ENCODE measurements at regions not wholly inside any gene's neighbourhood (a gene's known extent, or its start where the extent isn't known, plus 50 kb on each side); places are given as distances from the start of the nearest gene placed in this dataset.

GRCh38 chr10:61547297-61547696 is 94.1 kb upstream of the TMEM26 start:
- Histone ChIP-seq H4K20me1 (ENCODE audit: insufficient read depth, low read length) (no peaks in the 10 kb centered on the region), H3K79me2 (ENCODE audit: insufficient read depth, low read length) (no peaks in the 10 kb centered on the region), H2AFZ (ENCODE audit: low read length) (no peak overlapping the region), H3K27me3 (ENCODE audit: control insufficient read depth in 1 of 2, insufficient read depth in 2 of 2, low read length in 2 of 2) (no peaks in the 10 kb centered on the region), H3K9ac (ENCODE audit: insufficient read depth, low read depth, low read length) (no peak overlapping the region), H3K9me3 (ENCODE audit: low read length) (no peaks in the 10 kb centered on the region), H3K27ac (ENCODE audit: extremely low read length, insufficient read depth, low read length) (no peak overlapping the region), H3K4me2 (ENCODE audit: low read depth, low read length) (no peak overlapping the region), H3K36me3 (replicated peaks in 1 of 2; ENCODE audit: control insufficient read depth in 1 of 2, insufficient read depth in 2 of 2, low read length in 2 of 2) (no peaks in the 10 kb centered on the region), H3K4me3 (replicated peaks in 1 of 3; ENCODE audit: insufficient read depth in 1 of 3, low read depth in 2 of 3, low read length in 3 of 3) (no peak overlapping the region), H3K4me1 (ENCODE audit: insufficient read depth, low read length) (no peaks in the 10 kb centered on the region)
- ChIA-PET POLR2A (no interaction called here), CTCF (ENCODE audit: low intra/inter-chr PET ratio, low total read pairs) (no interaction called here)
- WGBS (ENCODE audit: low lambda C conversion rate) = 36% methylated on average over 1 of the region's 1 CpG
- in situ Hi-C loops (cut with HindIII; ENCODE audit: extremely low pct_ligation_motif_present, low pct_unique_long_range_greater_than_20kb) (no loop called here), intact Hi-C loops (cut with micrococcal nuclease; ENCODE audit: unreplicated experiment) (no loop called here)
- BruUV-seq (replicated peaks) = no TSS peak
- ATAC-seq = no peak
- no peak for TF ChIP-seq ZNF616 (CRISPR knock-in tag; IDR thresholded peaks at IDR 0.05; ENCODE audit: low read depth)
- no peak for FAIRE-seq
- no peak for DNase-seq (ENCODE audit: low spot score)

GRCh38 chr10:61545170-61545569 is 92.0 kb upstream of the TMEM26 start:
- no TSS peak for BruUV-seq (replicated peaks)
- H4K20me1 ChIP-seq (ENCODE audit: insufficient read depth, low read length) = no peaks in the 10 kb centered on the region
- DNase-seq (ENCODE audit: low spot score) (no peak), FAIRE-seq (no peak), ATAC-seq (no peak)
- intact Hi-C loops (cut with micrococcal nuclease; ENCODE audit: unreplicated experiment) (no loop called here), in situ Hi-C loops (cut with HindIII; ENCODE audit: extremely low pct_ligation_motif_present, low pct_unique_long_range_greater_than_20kb) (no loop called here)
- no peaks in the 10 kb centered on the region for H3K79me2 ChIP-seq (ENCODE audit: insufficient read depth, low read length)
- ChIA-PET POLR2A (no interaction called here), CTCF (ENCODE audit: low intra/inter-chr PET ratio, low total read pairs) (no interaction called here)
- H3K36me3 ChIP-seq (replicated peaks in 1 of 2; ENCODE audit: control insufficient read depth in 1 of 2, insufficient read depth in 2 of 2, low read length in 2 of 2) = no peaks in the 10 kb centered on the region
- WGBS (ENCODE audit: low lambda C conversion rate) = 0% methylated on average over 1 of the region's 1 CpG
- no peaks in the 10 kb centered on the region for H3K27me3 ChIP-seq (ENCODE audit: control insufficient read depth in 1 of 2, insufficient read depth in 2 of 2, low read length in 2 of 2)
- no peaks in the 10 kb centered on the region for H3K4me1 ChIP-seq (ENCODE audit: insufficient read depth, low read length)
- H3K9ac ChIP-seq (ENCODE audit: insufficient read depth, low read depth, low read length) = no peak overlapping the region
- H3K27ac ChIP-seq (ENCODE audit: extremely low read length, insufficient read depth, low read length) = no peak overlapping the region
- no peak overlapping the region for H2AFZ ChIP-seq (ENCODE audit: low read length)
- H3K4me3 ChIP-seq (replicated peaks in 1 of 3; ENCODE audit: insufficient read depth in 1 of 3, low read depth in 2 of 3, low read length in 3 of 3) = no peak overlapping the region
- no peaks in the 10 kb centered on the region for H3K9me3 ChIP-seq (ENCODE audit: low read length)
- H3K4me2 ChIP-seq (ENCODE audit: low read depth, low read length) = no peak overlapping the region
- TF ChIP-seq ZNF256 (CRISPR knock-in tag; conservative IDR thresholded peaks at IDR 0.05) (no peak), SOX6 (IDR thresholded peaks at IDR 0.05) (no peak), SOX6 (CRISPR knock-in tag; IDR thresholded peaks at IDR 0.05) (no peak), HIC2 (CRISPR knock-in tag; IDR thresholded peaks at IDR 0.05; ENCODE audit: low read depth) (no peak), CTCF (CRISPR knock-in tag; IDR thresholded peaks at IDR 0.05) (no peak), REL (CRISPR knock-in tag; conservative IDR thresholded peaks at IDR 0.05) (no peak), HDAC6 (IDR thresholded peaks at IDR 0.05; ENCODE audit: low read depth, low read length) (no peak), ZSCAN12 (CRISPR knock-in tag; IDR thresholded peaks at IDR 0.05) (no peak), CBX2 (IDR thresholded peaks at IDR 0.05; ENCODE audit: low read depth, low read length) (no peak), CBX2 (CRISPR knock-in tag; IDR thresholded peaks at IDR 0.05; ENCODE audit: low read depth) (no peak), GFI1 (CRISPR knock-in tag; IDR thresholded peaks at IDR 0.05; ENCODE audit: borderline replicate concordance) (no peak), NR1H2 (CRISPR knock-in tag; IDR thresholded peaks at IDR 0.05; ENCODE audit: borderline replicate concordance, low read depth) (no peak), DPF2 (CRISPR knock-in tag; IDR thresholded peaks at IDR 0.05; ENCODE audit: borderline replicate concordance, low read depth) (no peak)
- TF ChIP-seq, protein P1, sequence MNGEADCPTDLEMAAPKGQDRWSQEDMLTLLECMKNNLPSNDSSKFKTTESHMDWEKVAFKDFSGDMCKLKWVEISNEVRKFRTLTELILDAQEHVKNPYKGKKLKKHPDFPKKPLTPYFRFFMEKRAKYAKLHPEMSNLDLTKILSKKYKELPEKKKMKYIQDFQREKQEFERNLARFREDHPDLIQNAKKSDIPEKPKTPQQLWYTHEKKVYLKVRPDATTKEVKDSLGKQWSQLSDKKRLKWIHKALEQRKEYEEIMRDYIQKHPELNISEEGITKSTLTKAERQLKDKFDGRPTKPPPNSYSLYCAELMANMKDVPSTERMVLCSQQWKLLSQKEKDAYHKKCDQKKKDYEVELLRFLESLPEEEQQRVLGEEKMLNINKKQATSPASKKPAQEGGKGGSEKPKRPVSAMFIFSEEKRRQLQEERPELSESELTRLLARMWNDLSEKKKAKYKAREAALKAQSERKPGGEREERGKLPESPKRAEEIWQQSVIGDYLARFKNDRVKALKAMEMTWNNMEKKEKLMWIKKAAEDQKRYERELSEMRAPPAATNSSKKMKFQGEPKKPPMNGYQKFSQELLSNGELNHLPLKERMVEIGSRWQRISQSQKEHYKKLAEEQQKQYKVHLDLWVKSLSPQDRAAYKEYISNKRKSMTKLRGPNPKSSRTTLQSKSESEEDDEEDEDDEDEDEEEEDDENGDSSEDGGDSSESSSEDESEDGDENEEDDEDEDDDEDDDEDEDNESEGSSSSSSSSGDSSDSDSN (CRISPR knock-in tag; IDR thresholded peaks at IDR 0.05) = no peak
